GM12865 (cell line): ENCODE measurements at regions not wholly inside any gene's neighbourhood (a gene's known extent, or its start where the extent isn't known, plus 50 kb on each side); places are given as distances from the start of the nearest gene placed in this dataset.

ENCODE experiments used
- DNase-seq: peaks from one replicate; pipeline ENCODE4 v3.0.0; 2010; ENCODE audit warnings: low read depth
- H3K4me3 ChIP-seq: 2 replicates; pipeline ENCODE4 v1.5.1; 2011; ENCODE audit warnings: mild to moderate bottlenecking, low read depth, low read length, control low read depth
- CTCF ChIP-seq: IDR thresholded peaks from 2 replicates; pipeline ENCODE4 v1.5.1; 2011; ENCODE audit warnings: low read length, control low read depth, low read depth, inconsistent platforms; ENCODE audit not compliant: insufficient read depth; ENCODE audit errors: missing control alignments

GRCh38 chr2:163878718-163879117 lies 142.9 kb upstream of the FIGN start:
- H3K4me3 ChIP-seq = no peak overlapping the region
- peak; percentile 41 for DNase-seq
- TF ChIP-seq CTCF = peak; percentile 70

- DNase-seq = no peak
- no peak for TF ChIP-seq CTCF
- H3K4me3 ChIP-seq = no peak overlapping the region
Observed at GRCh38 chr2:163877316-163877715, 141.5 kb upstream of the FIGN start.

GRCh38 chr2:163863073-163863472 lies 127.3 kb upstream of the FIGN start:
- H3K4me3 ChIP-seq = no peak overlapping the region
- no peak for TF ChIP-seq CTCF
- DNase-seq = no peak

GRCh38 chr2:163859951-163860350 lies 124.1 kb upstream of the FIGN start:
- no peak overlapping the region for H3K4me3 ChIP-seq
- DNase-seq = peak; percentile 1
- TF ChIP-seq CTCF = no peak

GRCh38 chr2:163856941-163857340 lies 121.1 kb upstream of the FIGN start:
- no peak overlapping the region for H3K4me3 ChIP-seq
- TF ChIP-seq CTCF = no peak

GRCh38 chr2:163852616-163853015 lies 116.8 kb upstream of the FIGN start:
- no peak for DNase-seq

More at GRCh38 chr2:163856941-163857340, 121.1 kb upstream of the FIGN start:
- no peak for DNase-seq

More at GRCh38 chr2:163852616-163853015, 116.8 kb upstream of the FIGN start:
- TF ChIP-seq CTCF = no peak
- no peak overlapping the region for H3K4me3 ChIP-seq
